Caco-2 (cell line): ENCODE measurements at regions not wholly inside any gene's neighbourhood (a gene's known extent, or its start where the extent isn't known, plus 50 kb on each side); places are given as distances from the start of the nearest gene placed in this dataset.

Source experiments
- BruUV-seq: library from RNA; stranded (reverse); fragments of 400-500 nt; replicated peaks from 2 replicates; lab custom pipeline; 2021; lab: Mats Ljungman, UMichigan
- CTCF ChIA-PET: fragments of 300-600 bp; sonication (Branson Sonifier 250); formaldehyde crosslinking; loops from one replicate; lab custom pipeline; 2022; ENCODE audit warnings: antibody characterized with exemption; lab: Charles Lee
- POLR2A ChIA-PET: fragments of 300-600 bp; sonication (Branson Sonifier 250); formaldehyde crosslinking; loops from one replicate; lab custom pipeline; 2022; ENCODE audit warnings: antibody characterized with exemption; lab: Charles Lee
- DNase-seq, 2 experiments: peaks; one replicate each; pipeline versions ENCODE4 v3.0.0 to v3.0.0-alpha.2; 2020 to 2022
- H3K27me3 ChIP-seq: replicated peaks from 2 replicates; pipeline ENCODE4 v1.6.0; 2011; ENCODE audit warnings: low read length; ENCODE audit not compliant: control insufficient read depth, insufficient read depth
- H3K36me3 ChIP-seq: 2 replicates; pipeline ENCODE4 v1.5.1; 2011; ENCODE audit warnings: low read length; ENCODE audit not compliant: control insufficient read depth, insufficient read depth
- H3K4me1 ChIP-seq: fragments of 250-450 bp; sonication (Bioruptor Pico); 2 replicates; pipeline ENCODE4 v1.5.1; 2020; ENCODE audit warnings: mild to moderate bottlenecking
- H3K4me3 ChIP-seq: 2 replicates; pipeline ENCODE4 v1.5.1; 2011; ENCODE audit warnings: low read depth, mild to moderate bottlenecking, control low read depth, low read length
- H3K9me3 ChIP-seq: fragments of 250-450 bp; sonication (Bioruptor Pico); 2 replicates; pipeline ENCODE4 v1.5.1; 2020; ENCODE audit warnings: mild to moderate bottlenecking, moderate library complexity
- H3K27ac Mint-ChIP-seq: one replicate; pipeline ENCODE4 v1.8.0; 2022; ENCODE audit warnings: mixed read lengths; ENCODE audit not compliant: unreplicated experiment
- H3K27me3 Mint-ChIP-seq: one replicate; pipeline ENCODE4 v1.8.0; 2022; ENCODE audit warnings: mixed read lengths; ENCODE audit not compliant: insufficient read depth, unreplicated experiment
- H3K36me3 Mint-ChIP-seq: one replicate; pipeline ENCODE4 v1.8.0; 2022; ENCODE audit warnings: mild to moderate bottlenecking, mixed read lengths; ENCODE audit not compliant: insufficient read depth, unreplicated experiment
- H3K4me1 Mint-ChIP-seq: one replicate; pipeline ENCODE4 v1.8.0; 2022; ENCODE audit warnings: low read depth, mixed read lengths; ENCODE audit not compliant: unreplicated experiment
- H3K4me3 Mint-ChIP-seq: one replicate; pipeline ENCODE4 v1.8.0; 2022; ENCODE audit warnings: mild to moderate bottlenecking, moderate library complexity, mixed read lengths; ENCODE audit not compliant: unreplicated experiment
- H3K9me3 Mint-ChIP-seq: one replicate; pipeline ENCODE4 v1.8.0; 2022; ENCODE audit warnings: mixed read lengths; ENCODE audit not compliant: unreplicated experiment
- intact Hi-C: fragments of 100-400 bp; cut with micrococcal nuclease; formaldehyde crosslinking; loops from one replicate; pipeline ENCODE4 v1.10.0; 2022; ENCODE audit not compliant: unreplicated experiment
- TF ChIP-seq, protein P1 (sequence below), 2 experiments: fragments of 200-600 bp in 1 of 2; IDR thresholded peaks; 1 replicate in 1 of 2; 2 replicates in 1 of 2; pipeline versions ENCODE4 v1.5.1 to v1.8.0; 2011 to 2022; ENCODE audit warnings: antibody characterized with exemption in 1 of 2, control low read depth in 1 of 2, inconsistent platforms in 1 of 2, low read depth in 1 of 2, low read length in 1 of 2, mild to moderate bottlenecking in 1 of 2, moderate library complexity in 1 of 2; ENCODE audit not compliant: insufficient read depth in 1 of 2, severe bottlenecking in 1 of 2, unreplicated experiment in 1 of 2

DNA sequence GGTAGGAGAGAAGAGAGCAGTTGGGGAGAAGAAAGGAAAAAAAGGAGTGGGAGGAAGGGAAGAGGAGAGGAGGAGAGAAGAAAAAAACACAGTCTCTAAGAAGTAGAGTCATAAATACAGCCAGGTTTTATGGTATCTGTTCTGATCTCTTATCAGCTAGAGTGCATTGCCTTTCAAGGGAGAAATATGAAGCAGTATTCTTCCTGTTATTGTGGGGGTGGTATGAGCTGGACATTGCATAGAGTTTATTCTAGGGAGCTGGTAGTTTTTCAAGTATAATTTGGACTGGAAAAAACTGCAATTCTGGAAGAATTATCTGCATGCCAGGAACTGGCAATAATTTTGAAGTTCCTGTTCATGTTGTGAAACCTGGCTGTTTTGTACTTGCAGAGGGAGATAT lies 54.9 kb upstream of the TAB3 start:
- Mint-ChIP-seq H3K4me3 (peak overlapping the region; percentile 42), H3K36me3 (peaks cover 5% of the 10 kb centered on the region), H3K27me3 (no peaks in the 10 kb centered on the region), H3K27ac (peak overlapping the region; percentile 85), H3K9me3 (no peaks in the 10 kb centered on the region), H3K4me1 (peaks cover 34% of the 10 kb centered on the region)
- H3K9me3 ChIP-seq, result no peaks in the 10 kb centered on the region
- no peak overlapping the region for H3K4me3 ChIP-seq
- no peaks in the 10 kb centered on the region for H3K36me3 ChIP-seq
- DNase-seq, result no peak
- no peaks in the 10 kb centered on the region for H3K27me3 ChIP-seq
- intact Hi-C loops, result no loop called here
- H3K4me1 ChIP-seq, result peaks cover 37% of the 10 kb centered on the region
- TF ChIP-seq, protein P1, sequence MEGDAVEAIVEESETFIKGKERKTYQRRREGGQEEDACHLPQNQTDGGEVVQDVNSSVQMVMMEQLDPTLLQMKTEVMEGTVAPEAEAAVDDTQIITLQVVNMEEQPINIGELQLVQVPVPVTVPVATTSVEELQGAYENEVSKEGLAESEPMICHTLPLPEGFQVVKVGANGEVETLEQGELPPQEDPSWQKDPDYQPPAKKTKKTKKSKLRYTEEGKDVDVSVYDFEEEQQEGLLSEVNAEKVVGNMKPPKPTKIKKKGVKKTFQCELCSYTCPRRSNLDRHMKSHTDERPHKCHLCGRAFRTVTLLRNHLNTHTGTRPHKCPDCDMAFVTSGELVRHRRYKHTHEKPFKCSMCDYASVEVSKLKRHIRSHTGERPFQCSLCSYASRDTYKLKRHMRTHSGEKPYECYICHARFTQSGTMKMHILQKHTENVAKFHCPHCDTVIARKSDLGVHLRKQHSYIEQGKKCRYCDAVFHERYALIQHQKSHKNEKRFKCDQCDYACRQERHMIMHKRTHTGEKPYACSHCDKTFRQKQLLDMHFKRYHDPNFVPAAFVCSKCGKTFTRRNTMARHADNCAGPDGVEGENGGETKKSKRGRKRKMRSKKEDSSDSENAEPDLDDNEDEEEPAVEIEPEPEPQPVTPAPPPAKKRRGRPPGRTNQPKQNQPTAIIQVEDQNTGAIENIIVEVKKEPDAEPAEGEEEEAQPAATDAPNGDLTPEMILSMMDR (IDR thresholded peaks at IDR 0.05; ENCODE audit: insufficient read depth in 1 of 2, low read depth in 1 of 2, low read length in 1 of 2, severe bottlenecking in 1 of 2, unreplicated experiment in 1 of 2), result no peak
- ChIA-PET POLR2A (no interaction called here), CTCF (no interaction called here)
- BruUV-seq, result no TSS peak

DNA sequence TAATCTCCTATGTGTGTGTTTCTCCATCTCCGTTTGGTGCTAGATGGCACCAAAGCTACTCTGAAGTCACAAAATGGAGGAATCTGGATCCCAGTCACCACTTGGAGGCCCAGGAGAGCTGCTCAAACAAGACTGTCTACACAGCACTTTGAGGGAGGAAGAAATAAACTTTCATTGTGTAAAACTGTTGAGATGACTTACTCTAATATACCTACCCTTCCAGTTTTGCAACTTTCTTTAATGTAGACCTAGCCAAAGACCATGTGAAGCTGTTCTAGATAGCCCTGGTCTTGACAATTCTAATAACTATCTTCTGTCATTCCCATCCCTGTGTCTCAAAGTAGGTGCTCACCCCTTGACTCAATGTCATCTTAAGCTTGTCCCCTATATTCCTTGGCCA lies 52.8 kb upstream of the TAB3 start:
- ChIA-PET POLR2A (no interaction called here), CTCF (interaction anchor here (0.8 kb wide), 1 partner anchor 95 kb away, joined by 4 read pairs; no protein-coding TSS in a partner anchor)
- H3K27me3 Mint-ChIP-seq, result no peaks in the 10 kb centered on the region
- H3K36me3 Mint-ChIP-seq, result peaks cover 5% of the 10 kb centered on the region
- H3K4me1 ChIP-seq, result peaks cover 51% of the 10 kb centered on the region
- H3K27me3 ChIP-seq, result no peaks in the 10 kb centered on the region
- H3K36me3 ChIP-seq, result no peaks in the 10 kb centered on the region
- TF ChIP-seq, protein P1 (IDR thresholded peaks at IDR 0.05; ENCODE audit: insufficient read depth in 1 of 2, low read depth in 1 of 2, low read length in 1 of 2, severe bottlenecking in 1 of 2, unreplicated experiment in 1 of 2), result no peak
- intact Hi-C loops, result loop anchor here (2.0 kb wide), 1 partner anchor 53 kb away; the partner anchor contains the start of gene TAB3
- H3K9me3 Mint-ChIP-seq, result no peaks in the 10 kb centered on the region
- H3K4me3 Mint-ChIP-seq, result no peak overlapping the region
- no peak for DNase-seq
- H3K4me1 Mint-ChIP-seq, result peaks cover 34% of the 10 kb centered on the region
- peak overlapping the region; percentile 45 for H3K27ac Mint-ChIP-seq
- no peaks in the 10 kb centered on the region for H3K9me3 ChIP-seq
- BruUV-seq, result no TSS peak
- H3K4me3 ChIP-seq, result no peak overlapping the region

GRCh38 chrX:30939928-30940327 lies 50.9 kb upstream of the TAB3 start:
- CTCF ChIA-PET, result no interaction called here
- Mint-ChIP-seq H3K27ac (peak overlapping the region; percentile 62), H3K27me3 (no peaks in the 10 kb centered on the region), H3K4me3 (no peak overlapping the region), H3K36me3 (peaks cover 5% of the 10 kb centered on the region), H3K4me1 (peaks cover 34% of the 10 kb centered on the region), H3K9me3 (no peaks in the 10 kb centered on the region)
- Histone ChIP-seq H3K27me3 (no peaks in the 10 kb centered on the region), H3K4me3 (no peak overlapping the region), H3K36me3 (no peaks in the 10 kb centered on the region), H3K4me1 (peaks cover 56% of the 10 kb centered on the region), H3K9me3 (no peaks in the 10 kb centered on the region)
- TF ChIP-seq, protein P1 (IDR thresholded peaks at IDR 0.05; ENCODE audit: insufficient read depth in 1 of 2, low read depth in 1 of 2, low read length in 1 of 2, severe bottlenecking in 1 of 2, unreplicated experiment in 1 of 2), result no peak
- POLR2A ChIA-PET, result no interaction called here
- peak; percentile 79 to 83 for DNase-seq
- BruUV-seq, result no TSS peak
- intact Hi-C loops, result loop anchor here (2.0 kb wide), 1 partner anchor 51 kb away; the partner anchor contains the start of gene TAB3
